Dermis microvascular lymphatic vessel endothelial cell (primary cell): ENCODE measurements at regions not wholly inside any gene's neighbourhood (a gene's known extent, or its start where the extent isn't known, plus 50 kb on each side); places are given as distances from the start of the nearest gene placed in this dataset.
"Not testable (repeated sequence)": the region's sequence is repeated elsewhere in the genome, so short reads cannot be mapped to it uniquely, and the experiment has no call there.

Experiments used
- DNase-seq, 2 donors: peaks; one replicate each; pipeline versions ENCODE4 v3.0.0 to v3.0.0-alpha.2; 2010; ENCODE audit warnings: low read depth in 2 of 2

DNA sequence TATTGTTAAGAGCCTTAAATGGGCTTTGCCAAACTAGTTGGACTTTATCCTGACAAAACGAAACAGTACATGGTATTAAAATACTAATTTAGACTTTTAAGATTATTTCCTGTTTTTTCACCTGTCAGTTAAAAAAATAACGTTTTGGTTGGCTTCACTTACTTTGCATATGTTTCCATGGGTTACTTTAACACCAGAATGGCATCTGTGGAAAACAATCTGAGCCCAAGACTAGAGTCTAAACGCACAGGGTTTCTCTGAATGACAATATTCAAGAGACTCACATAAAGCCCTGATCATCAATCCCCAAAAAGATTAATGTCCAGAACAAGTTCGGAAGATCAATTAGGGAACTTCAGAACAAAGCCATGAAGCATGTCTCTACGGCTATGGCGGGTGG, 888.0 kb downstream of the EPHA4 start:
- no peak for DNase-seq

DNA sequence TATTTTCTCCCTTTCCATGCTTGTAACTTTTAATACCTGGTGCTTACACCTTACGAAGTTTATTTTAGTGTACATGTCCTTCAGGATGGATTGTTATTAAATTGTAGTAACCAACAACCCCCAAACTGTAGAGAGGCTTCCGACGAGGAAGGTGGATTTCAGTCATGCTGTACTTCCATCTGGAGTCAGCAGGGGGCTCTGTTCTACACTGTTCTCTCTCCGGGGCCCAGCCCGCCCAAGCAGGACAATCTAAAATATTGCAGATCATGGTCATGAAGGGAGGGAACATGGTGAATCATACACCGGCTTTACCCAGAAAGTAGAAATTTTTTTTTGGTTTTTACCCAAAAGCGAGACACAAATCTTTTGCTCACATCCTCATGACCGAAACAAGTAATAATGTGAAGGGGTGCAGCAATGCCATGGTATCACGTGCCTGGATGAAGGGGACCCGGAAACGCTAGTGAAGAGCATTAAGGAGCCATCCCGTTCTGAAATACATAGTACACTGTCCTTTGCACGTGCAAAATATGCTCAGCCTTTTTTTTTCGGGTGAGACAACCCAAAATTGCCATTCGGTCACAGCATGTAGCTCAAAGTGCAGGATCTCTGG, 884.8 kb downstream of the EPHA4 start:
- DNase-seq = peak; percentile 9 to 33

DNA sequence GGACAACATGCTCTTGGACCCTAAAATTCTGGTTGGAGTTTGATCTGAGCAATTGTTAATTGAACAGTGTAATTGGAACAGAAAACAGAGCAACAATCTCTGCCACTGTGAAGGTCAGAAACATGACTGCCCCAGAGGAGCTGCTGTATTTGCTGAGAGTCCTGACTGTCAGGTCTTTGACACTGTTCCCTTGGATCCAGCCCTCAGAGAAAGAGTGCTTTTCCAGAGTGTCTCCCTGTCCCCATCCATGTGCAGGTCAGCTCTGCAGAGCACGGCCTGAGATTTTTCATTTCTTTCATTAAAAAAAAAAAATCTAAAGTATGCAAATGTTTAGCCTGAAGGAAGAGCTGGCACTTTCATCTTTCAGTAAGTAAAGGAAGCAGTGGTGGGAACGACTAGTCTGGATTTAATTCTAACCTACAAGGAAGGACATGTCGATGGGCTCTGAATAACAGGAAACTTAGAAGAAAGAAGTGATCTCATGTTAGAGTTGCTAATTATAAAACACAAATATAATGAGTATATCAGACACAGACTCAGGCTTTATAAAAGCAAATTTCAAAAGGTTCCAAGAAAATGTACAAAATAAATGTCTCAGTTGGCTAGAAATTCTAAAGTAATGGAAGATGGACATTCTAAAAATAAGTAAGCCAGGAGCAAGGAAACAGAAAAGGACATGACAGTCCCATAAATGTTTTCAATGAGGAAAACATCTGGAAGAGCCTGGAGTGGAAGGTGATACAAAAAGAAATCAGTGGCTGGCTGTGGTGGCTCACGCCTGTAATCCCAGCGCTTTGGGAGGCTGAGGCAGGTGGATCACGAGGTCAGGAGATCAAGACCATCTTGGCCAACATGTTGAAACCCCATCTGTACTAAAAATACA, 876.5 kb downstream of the EPHA4 start:
- no peak for DNase-seq

DNA sequence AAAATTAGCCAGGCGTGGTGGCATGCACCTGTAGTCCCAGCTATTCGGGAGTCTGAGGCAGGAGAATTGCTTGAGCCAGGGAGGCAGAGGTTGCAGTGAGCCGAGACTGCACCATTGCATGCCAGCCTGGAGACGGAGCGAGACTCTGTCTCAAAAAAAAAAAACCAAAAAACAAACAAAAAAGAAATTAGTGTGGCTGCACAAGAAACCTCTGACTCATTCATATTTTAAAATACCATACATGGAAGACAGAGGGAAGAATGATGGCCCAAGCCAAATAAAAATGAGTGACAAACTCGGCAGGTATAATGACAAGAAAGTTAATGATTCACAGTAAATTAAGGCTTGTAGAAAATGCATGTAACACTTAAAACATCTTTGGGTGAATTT, 875.8 kb downstream of the EPHA4 start:
- no peak for DNase-seq

DNA sequence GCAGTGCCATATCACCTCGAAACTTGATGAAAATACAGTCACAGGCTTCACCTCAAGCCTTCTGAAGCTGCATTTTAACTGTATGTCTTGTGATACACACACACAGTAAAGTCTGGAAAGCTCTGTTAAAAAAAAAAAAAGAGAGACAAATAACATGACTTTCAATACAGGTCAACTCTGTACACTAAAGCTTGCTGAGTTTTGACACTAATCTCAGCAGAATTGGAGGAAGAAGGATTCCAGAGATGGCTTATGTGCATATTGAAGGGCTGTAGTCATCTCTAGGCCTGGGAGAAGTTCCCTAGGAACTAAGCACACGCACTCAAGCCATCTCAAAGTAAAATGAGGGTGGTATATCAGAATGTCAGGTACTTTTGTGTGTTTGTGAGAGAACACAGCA, 875.1 kb downstream of the EPHA4 start:
- no peak for DNase-seq

DNA sequence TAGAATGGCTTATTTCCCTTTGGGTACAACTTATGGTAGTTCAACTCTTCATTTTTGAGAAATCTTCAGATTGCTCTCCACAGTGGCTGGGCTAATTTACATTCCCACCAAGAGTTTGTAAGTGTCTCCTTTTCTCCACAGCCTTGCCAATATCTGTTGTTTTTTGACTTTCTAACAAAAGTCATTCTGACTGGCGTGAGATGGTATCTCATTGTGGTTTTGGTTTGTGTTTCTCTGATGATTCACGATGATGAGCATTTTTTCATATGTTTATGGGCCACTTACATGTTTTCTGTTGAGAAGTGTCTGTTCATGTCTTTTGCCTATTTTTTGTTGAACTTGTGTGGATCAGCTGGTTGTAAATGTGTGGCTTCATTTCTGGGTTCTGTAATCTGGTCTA, 871.0 kb downstream of the EPHA4 start:
- DNase-seq = no peak

DNA sequence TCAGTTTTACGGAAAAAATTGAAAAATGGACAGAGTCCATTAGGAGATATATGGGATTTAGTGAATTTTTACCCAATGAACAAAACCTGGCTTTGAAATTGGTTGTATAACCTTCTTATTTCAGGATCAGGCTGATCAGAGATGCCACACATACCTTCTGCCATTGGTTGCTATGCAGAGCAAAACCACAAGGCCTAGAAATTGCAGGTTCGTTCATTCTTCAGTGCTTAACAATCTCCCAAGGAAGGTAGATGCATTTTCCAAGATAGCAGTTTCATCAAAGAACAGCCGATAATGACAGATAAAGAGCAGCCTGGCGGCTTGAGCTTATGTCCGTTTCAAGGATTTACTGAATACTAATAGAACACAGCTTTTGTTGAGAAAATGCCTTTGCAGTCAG, 868.8 kb downstream of the EPHA4 start:
- no peak for DNase-seq

DNA sequence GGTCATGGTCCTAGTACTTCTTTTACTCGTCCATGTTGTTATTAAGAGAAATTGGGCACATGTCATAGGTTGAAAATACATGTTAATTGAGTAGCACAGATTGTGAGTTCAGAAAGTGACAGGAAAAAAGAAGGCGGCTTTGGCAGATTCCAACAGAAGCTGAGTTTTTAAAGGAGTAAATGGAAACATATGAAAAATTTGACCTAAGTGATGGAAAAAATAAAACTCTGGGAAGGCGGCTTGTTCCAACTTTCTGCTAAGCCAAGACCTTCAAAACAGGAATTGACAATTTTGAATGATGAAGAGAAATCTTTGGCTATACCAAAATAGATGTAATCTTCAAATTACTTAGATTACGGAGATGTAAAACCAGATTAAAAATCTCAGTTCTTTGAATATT, 868.0 kb downstream of the EPHA4 start:
- no peak for DNase-seq

DNA sequence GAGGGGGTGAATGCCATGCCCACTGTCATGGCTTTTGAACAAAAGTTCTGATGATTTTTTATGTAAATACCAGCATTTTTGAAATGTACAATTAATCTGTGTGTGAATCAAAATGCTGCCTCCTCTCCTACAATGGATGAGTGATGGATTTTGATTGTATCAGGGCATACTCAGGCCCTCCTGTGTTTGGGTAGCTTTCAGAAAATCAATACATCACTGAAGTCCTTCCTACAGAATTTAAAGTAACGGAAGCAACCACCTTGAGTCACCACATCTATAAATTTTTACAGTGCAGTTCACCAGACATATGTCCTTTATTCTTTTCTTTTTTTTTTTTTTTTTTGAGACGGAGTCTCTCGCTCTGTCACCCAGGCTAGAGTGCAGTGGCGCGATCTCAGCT, 867.3 kb downstream of the EPHA4 start:
- no peak for DNase-seq

DNA sequence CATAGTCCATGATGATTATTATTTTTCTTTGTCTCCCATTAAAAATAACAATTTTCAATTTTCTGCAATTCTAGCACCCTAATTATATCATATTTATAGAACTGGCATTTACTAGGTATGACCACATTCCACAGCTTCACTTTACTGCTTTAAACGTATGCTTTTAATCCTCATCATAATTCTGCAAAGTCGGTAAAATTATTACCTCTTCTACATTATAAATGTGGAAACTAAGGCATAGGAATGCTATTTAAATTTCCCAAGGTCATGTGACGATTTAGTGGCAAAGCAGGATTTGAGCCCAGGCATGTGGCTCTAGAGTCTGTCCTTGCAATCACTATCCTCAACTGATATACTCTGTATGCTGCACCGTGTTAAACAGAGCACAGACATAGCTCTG, 866.4 kb downstream of the EPHA4 start:
- no peak for DNase-seq

DNA sequence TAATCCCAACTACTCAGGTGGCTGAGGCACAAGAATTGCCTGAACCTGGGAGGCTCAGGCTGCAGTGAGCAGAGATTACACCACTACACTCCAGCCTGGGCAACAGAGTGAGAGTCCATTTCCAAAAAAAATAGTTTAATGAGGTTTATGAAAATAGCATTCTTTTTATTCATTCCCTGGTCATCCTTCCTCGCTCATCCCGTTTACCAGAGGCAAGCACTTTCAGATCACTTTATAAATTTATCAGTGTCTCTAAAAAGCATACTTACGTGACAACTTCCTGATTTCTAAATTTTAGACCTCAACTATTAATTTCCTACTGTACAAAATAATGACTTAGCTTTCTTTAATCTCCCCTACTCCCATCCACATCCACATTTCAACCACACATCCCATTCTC, 864.8 kb downstream of the EPHA4 start:
- no peak for DNase-seq

DNA sequence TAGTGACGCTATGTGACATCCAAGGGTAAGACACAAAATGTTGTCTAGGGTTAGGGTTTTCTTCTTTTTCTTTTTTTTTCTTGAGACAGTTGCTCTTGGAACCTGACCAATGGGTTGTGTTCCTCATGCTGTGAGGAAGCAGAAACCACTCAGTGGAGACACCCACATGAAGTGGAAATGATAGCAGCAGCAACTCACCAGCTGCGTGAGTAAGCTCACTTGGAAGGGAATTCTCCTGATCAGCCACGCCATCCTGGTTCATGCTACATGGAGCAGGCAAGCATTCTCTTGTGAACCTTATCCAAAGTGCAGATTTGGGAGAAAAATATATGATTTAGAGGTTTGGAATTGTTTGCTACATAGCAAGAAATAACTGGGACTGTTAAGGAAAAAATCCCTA, 863.7 kb downstream of the EPHA4 start:
- no peak for DNase-seq

DNA sequence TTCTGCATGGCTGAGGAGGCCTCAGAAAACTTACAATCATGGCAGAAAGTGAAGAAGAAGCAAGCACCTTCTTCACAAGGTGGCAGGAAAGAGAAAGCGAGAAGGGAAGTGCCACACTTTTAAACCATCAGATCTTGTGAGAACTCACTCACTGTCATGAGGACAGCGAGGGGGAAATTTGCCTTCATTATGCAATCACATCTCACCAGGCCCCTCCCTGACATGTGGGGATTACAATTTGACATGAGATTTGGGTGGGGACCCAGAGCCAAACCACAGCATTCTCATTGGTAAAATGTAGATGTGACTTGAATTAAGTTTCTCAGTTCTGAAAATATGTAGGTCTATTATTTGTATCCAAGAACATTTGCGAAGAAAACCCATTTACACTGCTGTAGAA, 854.8 kb downstream of the EPHA4 start:
- no peak for DNase-seq

DNA sequence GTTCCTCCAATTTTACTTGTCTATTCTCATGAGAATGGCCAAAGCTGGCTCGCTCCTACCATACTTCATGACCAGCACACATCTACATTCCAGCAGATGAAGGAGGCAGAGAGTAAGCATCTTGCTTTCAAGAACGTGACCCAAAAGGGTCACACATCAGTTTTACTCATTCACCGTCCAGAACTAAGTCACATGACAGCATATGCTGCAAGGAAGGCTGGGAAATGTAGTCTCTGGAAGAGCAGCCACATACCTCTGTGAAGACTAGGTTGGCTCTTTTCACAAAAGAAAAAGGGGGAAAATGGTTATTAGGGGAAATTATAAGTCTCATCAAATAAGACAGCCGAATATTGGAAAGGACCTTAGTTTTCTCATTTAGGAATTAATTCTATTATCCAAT, 835.3 kb downstream of the EPHA4 start:
- DNase-seq = no peak

DNA sequence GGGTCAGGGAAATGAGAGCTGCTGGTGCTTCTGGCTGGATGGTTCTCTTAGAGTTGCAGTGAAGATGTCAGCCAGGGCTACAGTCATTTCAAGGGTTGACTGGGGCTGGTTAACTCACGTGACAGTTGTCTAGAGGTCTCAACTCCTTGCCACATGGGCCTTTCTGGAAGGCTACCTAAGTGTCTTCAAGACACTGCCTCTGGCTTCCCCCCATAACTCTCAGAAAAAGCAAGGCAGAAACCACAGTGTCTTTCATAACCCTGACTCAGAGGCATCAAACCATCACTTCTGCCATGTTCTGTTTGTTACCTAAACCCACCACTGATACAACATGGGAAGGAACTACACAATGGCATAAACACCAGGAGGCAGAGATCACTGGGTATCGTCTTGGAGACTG, 828.9 kb downstream of the EPHA4 start:
- DNase-seq = no peak

DNA sequence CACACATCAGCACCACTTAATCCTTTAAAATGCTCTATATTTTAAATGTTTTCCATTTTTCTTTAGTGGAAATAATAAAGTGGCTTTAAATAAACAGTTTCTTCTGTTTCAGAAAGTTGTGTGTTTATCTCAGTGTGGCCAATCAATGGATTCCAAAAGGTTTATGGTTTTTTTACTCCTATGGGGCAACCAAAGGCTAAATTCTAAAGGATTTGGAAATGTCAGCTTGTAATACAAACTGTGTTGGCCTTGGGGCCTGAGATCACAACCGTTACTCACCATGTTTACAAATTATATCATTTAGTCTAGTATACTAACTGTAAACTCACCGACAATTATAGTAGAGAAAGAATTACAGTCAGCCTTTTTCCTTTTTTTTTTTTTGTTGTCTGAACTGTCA, 827.2 kb downstream of the EPHA4 start:
- DNase-seq = no peak

DNA sequence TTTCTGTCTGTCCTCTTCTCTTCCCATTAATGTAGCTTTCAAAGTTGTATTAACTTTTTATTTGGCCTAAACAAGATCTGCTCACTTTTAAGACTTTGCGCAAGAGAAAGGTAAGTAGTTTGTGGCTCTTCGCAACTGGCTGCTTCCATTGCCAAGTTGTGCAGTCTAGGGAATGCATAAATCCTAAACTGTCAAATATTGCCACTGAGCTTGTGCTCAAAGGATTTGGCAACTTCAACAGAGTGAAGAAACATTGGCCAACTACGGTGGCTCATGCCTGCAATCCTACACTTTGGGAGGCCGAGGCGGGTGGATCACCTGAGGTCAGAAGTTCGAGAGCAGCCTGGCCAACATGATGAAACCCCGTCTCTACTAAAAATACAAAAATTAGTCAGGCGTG, 826.4 kb downstream of the EPHA4 start:
- no peak for DNase-seq

DNA sequence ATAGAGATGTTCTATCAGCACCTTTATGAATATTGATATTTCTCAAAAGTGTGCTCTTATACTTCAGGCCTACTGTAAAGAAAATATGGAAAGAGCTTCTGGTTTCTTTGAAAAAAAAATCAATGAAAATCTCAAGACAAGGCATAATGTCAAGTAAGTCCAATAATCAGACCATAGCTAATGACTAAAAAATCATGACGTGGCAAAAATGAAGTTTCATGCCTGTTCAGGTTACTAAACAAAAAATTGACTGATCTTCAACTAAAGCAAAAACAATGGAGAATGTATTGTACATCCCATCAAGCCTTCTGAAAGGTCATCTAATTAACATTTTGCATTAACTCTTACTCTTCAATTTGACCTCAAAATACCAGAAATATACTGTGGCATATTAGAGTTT, 824.4 kb downstream of the EPHA4 start:
- no peak for DNase-seq

DNA sequence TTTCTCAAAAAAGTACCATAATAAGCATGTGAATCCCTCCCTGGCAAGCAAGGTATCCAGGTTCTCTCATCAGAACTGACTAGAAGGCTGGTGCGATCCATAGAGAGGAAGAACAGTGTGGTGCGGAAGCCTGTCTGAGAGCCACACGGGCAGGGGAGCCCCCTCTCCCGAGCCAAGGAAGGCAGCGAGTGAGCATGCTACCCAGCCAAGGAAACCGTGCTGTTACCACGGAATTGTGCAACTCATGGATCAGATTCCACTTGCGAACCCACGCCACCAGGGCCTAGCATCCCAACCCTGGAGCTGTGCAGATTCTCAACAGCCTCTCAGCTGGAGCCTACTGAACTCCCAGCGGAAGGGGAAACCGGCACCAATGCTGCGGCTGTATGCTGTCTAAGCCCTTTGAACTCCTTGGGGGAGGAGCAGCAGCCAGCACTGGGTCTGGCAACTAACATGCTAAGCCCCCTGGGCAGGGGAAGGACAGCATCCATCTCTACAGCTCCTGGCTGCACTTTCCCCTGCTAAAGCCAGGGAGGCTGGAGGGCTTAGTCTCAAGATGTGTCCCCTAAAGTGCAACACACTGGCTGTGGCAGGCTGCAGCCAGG, 823.1 kb downstream of the EPHA4 start:
- no peak for DNase-seq

DNA sequence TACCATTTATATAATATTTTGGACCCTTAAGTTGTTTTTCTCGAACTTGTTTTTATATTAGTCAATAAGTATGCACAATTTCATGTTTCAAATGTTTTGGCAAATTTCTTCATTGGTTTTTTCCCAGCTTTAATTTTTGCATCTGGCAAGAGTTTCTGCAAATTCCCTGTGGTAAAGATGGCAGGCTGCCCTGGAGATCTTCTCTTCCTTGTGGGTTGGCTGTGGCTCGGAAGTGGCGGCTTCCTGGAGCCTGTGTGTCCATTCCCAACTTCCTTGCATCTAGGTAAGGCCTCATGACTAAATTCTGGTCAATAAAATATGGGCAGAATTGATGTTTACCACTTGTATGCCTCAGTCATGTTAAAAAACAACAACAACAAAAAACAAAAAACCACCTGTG, 818.6 kb downstream of the EPHA4 start:
- no peak for DNase-seq

DNA sequence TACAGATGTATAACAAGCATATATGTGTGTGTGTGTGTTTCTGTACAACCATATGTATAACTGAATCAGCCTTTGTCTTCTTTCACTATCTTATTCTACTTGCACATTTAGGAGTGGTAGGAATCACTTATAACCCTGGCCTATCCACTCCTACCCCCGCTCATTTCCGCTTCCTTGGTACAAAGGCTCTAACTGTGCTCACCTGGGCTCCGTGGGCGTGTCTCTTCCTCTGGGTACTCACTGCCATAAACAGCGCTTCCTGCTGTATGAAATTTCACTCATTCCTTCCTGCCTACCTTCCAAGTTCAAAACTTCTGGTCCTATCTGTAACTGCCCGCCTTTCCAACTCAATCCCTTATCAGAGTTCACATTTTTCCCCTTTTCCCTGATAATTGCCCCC, 815.5 kb downstream of the EPHA4 start:
- no peak for DNase-seq

DNA sequence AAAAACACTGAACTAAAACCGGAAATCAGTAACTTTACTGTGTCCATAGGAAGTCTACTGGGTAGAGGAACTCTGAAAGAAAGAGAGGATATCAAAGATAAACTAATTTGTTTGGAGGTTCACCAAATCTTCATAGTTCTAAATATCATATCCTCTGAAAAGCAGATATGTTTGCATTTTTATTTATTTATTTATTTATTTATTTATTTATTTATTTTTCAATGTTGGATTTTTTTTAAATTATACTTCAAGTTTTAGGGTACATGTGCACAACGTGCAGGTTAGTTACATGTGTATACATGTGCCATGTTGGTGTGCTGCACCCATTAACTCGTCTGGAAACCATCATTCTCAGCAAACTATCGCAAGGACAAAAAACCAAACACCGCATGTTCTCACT, 813.7 kb downstream of the EPHA4 start:
- not testable (repeated sequence) for DNase-seq

DNA sequence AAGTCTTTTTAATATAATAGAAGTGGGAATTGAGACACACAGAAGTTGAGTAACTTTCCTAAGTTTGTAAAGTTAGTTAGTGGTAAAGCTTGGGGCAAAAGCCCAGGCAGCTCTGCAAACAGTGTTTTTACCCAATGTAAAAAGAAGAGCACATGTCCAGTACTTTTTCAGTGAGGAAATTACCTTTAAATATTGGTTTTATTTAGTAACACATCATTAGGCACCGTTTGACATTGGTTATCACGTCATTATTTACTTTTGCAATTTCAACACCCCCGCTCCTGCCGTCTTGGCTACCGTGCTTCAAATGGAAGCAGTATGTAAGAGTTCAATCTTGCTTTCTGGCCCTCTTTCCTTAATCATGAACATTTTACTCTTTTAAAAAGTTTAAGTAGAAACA, 807.9 kb downstream of the EPHA4 start:
- DNase-seq = no peak
